HG03439 (cell line): ENCODE measurements at regions not wholly inside any gene's neighbourhood (a gene's known extent, or its start where the extent isn't known, plus 50 kb on each side); places are given as distances from the start of the nearest gene placed in this dataset.
"Not testable (repeated sequence)": the region's sequence is repeated elsewhere in the genome, so short reads cannot be mapped to it uniquely, and the experiment has no call there.

Experiments
- ATAC-seq: cut with Tn5 transposase; IDR thresholded peaks from one replicate; pipeline ENCODE4 v1.9.1; 2021; ENCODE audit warnings: mild to moderate bottlenecking, moderate library complexity; ENCODE audit not compliant: unreplicated experiment

DNA sequence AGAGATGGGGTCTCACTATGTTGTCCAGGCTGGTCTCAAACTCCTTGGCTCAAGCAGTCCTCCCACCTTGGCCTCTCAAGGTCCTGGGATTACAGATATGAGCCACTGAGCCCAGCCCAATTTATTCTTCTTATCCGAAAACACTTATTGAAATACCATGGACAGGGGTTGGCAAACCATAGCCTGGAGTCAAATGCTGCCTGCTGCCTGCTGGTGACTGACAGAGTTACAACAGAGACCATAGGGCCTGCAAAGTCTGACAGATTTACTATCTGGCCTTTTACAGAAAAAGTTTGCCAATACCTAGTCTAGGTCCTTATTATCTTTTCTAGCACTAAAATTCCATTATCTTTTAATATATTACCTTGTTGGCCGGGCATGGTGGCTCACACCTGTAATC is 87.1 kb upstream of the ZNF281 start:
- ATAC-seq = no peak

DNA sequence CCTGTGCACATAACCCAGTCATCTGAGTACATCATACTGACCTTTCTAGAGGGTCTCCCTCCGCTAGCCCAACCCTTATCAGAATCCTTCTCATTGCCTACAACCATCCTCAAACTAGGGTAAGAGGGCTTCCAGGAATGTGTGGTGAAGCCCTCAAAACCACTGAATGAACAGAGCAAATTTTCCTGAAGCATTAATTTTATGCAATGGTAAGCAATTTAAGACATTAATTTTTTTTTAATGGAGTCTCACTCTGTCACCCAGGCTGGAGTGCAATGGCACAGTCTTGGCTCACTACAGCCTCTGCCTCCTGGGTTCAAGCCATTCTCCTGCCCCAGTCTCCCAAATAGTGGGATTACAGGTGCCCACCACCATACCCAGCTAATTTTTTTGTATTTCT is 86.1 kb upstream of the ZNF281 start:
- no peak for ATAC-seq

DNA sequence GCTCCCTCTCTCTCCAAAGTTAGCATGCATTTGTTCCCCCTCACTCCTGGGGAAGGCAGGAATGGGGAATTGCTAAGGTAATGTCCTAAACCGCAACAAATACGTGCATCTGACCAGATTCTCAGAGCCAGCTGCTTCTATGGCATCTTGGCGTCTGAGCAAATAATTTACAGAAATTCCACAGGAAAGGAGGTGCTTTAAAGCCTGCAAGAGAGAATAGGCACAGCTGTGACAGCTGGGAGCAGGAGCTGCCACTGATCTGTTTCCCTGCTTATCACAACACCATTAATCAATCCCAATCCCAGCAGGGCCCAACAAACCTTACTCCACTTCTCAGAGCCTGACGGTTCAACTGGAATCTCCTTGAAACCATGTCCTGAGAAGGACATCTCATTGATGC is 83.5 kb upstream of the ZNF281 start:
- no peak for ATAC-seq

DNA sequence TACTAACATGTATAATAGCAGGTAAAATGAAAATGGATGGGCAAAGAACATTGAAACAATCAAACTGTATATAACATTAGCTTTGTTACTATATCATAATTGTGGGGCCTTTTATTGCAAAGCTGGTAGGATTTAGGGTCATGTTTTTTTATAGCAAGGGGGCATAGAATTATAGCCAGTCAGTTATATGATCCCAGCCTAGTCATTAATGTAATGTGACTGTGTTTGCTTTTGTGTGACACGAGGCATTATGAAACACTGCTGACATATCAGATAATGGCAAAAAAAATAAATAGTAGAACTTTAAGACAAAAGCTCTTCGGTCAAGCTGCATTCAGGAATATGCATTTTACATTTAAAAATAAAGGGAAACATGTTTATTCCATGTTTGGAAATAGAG is 81.3 kb upstream of the ZNF281 start:
- ATAC-seq = no peak

DNA sequence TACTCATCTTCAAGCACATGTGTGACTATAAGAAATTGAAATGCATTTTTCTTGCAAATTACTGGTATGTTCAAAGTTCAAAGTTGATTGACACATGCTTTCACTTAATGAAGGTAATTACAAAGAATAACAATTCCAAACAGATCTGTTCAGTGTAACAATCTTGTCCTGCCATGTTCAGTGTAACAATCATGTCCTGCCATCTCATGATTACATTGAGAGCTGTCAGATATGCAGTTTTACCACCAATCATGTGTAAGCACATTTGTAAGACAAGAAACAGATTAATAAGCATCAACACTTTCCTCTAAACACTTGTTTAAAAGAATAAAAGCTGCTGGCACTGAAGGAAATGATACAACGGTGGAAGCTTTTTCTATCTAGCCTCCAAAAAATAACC is 80.3 kb upstream of the ZNF281 start:
- no peak for ATAC-seq

DNA sequence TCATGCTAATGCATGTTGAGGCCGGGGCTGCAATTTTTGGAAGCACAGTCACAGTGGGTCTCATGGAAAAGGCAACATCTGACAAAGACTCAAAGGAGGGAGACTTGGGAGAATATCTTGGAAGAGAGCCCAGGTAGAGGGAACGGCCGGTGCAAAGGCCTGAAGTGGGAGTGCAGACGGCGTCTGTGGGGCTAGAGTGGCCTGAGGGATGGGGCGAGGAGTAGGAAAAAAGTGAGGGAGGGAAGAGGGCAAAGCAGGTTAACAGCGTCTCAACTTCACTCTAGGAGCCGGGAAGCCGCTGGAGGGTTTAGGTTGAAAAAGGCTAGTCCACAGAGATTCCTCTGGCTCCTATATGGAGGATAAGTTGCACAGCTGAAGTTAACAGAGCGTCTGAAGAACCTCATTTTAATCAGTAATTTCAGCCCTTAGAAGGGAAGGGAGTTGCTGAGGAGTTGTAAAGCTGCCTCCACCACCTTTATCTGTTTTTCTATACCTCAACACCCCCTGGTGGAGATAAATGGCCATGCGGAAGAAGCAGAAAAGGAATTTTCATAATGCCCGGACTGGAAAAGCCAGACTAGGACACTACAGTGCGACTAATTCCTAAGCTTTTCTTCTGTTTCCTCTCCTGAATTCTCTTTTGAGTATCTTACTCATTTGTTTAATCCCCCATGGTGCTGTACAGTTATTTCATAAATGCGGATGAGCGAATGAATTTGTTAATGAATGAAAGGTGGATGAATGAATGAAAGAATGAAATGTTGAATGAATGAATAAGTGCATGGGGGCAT is 78.7 kb upstream of the ZNF281 start:
- ATAC-seq = peak; percentile 47

DNA sequence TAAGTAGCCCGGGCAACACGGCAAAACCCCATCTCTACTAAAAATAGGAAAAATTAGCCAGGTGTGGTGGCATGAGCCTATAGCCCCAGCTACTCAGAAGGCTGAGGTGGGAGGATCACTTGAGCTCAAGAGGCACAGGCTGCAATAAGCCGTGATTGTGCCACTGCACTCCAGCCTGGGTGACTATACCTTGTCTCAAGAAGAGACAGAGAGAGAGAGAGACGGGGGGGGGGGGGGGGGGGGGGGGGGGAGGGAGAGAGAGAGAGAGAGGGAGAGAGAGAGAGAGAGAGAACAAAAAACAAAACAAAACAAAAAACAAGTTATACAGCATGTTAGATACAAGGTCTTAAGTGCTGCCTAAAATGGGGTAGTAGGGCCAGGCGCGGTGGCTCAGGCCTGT is 77.8 kb upstream of the ZNF281 start:
- ATAC-seq = no peak

DNA sequence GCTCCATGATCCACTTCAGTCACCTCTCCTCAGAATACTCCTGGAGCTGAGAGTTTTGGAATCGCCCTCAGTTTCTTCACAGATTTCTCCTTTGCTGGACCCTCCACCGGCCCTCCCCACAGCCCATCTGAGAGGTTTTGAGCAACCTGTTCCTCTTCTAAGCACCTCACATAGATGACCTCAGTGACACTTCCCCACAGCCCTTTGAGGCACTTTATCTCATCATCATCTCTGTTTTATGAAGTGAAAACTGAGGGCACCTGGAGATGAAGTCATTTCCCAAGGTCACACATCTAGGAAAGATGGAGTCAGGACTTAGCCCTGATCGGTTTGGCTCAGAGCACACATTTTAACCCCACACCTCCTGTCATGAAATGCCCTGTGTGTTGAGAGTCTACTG is 76.8 kb upstream of the ZNF281 start:
- ATAC-seq = no peak

DNA sequence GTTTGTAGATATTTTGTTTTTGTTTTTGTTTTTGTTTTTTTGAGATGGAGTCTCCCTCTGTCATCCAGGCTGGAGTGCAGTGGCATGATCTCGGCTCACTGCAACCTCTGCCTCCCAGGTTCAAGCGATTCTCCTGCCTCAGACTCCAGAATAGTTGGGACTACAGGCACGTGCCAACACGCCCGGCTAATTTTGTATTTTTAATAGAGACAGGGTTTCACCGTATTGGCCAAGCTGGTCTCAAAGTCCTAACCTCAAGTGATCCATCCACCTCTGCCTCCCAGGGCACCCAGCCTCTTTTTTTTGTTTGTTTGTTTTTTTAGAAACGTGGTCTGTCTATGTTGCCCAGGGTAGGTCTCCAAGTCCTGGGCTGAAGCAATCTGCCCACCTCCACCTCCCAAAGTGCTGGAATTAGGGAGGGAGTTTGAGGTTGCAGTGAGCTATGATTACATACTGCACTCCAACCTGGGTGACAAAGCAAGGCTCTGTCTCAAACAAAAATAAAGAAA is 74.7 kb upstream of the ZNF281 start:
- not testable (repeated sequence) for ATAC-seq

DNA sequence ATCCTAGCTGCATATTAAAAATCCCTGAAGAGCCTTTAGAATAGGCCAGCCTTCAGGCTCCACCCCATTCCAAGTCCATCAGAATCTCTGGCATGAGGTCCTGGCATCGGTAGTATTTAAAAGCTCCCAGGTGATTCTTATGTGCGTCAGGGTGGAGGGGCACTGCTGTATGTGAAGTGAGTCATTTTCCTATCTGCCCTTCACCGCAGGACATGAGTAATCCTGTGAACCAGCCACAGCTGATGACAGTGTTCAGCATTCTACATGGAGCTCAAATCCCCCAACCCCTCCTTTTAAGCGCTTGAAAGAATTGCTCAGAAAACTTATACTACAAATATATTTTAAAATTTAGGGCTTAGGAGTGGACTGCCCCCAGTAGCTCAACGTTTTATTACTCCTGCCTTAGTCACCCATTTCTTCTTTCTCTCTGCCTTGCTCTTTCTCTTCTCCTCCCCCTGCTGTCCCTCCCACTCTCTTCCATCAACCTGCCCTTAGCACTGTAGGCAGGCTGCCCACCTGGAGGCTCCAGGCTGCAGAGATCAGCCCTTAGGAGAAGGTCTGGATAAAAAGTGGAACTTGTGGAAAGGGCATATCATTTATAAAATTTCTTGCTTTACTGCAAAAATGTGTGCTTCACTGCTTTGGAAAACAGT is 73.8 kb upstream of the ZNF281 start:
- peak; percentile 98 for ATAC-seq

DNA sequence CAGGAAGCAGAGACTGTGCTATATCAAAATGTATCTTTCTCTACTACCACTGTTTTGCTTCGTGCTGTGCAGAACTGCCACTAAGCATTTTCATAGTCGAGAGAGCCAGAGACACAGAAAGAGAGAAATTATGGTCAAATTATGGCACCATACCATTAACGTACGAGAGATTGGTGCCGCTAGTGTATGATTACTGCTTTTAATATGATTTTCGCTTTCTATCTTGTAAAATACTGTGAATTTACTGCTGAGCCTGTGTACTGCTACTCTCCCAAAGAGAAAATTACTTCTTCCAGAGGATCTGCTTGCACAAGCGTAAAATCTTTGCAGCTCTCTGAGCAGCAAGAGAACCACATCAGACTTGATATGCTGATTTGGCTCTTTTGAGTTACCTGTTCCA is 71.1 kb upstream of the ZNF281 start:
- ATAC-seq = no peak

DNA sequence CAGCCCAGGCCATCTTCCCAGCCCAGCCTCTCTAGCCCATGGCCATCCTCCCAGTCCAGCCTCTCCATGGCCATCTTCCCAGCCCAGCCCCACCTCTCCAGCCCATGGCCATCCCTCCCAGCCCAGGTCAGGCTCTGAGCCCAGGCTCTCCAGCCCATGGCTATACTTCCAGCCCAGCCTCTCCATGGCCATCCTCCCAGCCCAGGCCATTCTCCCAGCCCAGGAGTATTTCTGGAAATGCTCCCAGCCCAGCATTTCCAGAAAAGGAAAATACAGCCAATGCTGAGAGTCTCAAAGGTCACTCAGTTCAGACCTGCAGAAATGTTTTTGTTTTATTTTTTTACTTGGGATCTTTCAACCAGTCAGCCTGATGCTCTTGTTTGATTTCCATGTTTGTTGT is 70.0 kb upstream of the ZNF281 start:
- no peak for ATAC-seq

DNA sequence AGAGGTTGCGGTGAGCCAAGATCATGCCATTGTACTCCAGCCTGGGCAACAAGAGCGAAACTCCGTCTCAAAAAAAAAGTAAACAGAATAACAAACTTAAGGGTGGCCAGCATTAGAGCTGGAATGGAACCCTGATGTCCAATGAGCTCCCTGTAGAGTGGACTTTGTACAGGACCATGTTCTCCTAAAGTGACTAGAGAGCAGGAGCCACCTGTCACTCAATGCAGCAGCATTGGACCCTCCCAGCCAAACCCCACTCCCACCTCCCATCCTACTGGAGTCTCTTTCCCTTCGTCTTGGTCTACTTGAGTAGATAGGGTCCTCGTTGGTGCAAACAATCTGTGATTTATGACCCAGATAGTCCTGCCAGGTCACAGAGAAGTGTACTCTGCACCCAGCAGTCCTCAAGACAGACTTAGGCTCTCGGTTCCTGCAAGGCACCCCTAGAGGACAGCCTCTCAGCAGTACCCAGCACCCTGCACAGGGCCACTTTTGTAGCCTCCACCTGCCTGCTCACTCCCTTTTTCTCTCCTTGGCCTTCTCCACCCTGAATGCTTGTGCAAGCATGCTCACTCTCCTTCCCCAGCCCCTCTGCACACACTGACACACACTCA is 69.2 kb upstream of the ZNF281 start:
- ATAC-seq = no peak

DNA sequence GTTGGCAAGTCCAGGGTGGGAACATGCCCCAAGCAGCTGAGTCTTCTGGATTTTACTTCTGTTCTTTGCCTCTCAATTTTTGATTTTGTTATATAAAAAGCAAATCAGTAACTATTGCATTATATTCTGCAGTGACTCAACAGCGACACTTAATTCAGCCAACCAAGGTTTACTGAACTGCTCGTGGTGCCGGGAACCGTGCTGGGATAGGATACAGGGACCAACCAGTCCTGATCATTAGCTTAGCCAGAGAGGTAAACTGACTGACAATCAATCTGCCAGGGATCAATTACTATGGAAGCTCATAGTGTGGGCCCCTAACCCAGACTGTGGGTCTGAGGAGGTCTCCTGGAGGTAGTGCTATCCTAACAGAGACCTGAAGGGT is 68.4 kb upstream of the ZNF281 start:
- ATAC-seq = no peak

DNA sequence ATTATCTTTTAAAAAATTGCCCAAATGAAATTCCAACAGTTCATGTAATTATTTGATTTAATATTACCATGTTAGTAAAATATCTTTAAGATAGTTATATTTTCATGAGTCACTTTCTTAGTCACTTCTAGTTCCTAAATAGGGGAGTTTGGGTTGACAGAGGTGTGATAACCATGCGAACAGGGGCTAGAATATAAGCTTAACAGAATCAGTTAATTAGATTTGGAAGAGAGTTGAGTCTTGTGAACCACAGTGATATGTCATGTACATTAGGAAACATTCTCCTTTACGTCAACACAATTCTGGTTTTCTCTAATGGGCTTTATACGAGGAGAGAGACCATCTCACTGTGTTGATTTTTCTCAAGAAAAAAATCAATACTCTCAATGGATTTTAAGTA is 64.8 kb upstream of the ZNF281 start:
- no peak for ATAC-seq

DNA sequence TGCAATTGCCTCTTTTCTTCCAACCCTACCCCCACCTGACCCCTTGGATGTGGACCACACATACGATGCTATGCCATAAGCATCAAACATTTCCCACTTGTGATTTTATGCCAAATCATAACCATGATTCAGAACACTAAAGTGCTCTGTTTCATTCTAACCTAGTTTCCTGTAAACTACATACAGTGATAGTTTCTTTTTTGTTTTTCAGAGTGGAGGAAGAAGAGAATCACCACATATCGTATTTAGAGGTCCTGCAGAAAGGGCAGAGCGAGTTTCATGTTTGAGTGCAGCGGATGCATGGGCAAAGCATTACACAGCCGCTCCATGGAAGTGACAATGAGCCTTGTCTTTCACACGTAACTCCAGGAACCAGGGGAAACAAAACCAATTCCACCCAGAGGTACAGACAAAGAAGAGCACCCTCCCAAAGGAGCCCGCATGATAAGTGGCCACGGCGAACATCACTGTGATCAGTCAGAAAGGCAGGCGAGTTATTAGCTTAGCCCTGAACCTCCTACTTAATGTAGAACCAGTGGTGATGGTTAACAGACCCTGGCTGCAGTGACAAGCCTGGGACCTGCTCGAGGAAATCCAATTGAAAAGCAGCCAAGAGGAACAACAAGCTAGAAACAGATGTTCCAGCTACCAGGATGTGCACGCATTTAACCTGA is 64.0 kb upstream of the ZNF281 start:
- ATAC-seq = peak; percentile 83

DNA sequence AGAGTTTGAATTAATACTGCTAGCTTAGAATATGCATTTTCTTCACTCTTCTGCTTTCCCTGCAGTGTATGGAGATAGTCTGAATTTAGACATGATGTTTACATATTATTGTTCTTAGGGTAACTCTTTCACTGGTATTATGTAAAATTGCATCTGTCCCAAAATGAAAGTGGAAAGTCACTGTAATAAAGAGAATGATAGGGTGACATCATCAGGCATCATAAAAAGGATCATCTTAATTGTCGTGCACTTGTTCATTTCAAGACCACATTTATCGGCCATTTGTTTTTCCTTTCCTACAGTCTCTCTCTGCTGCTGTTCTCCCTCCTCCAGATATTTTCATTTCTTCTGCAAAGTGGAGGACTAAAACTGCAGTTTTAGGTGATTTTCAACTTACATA is 61.9 kb upstream of the ZNF281 start:
- ATAC-seq = no peak

DNA sequence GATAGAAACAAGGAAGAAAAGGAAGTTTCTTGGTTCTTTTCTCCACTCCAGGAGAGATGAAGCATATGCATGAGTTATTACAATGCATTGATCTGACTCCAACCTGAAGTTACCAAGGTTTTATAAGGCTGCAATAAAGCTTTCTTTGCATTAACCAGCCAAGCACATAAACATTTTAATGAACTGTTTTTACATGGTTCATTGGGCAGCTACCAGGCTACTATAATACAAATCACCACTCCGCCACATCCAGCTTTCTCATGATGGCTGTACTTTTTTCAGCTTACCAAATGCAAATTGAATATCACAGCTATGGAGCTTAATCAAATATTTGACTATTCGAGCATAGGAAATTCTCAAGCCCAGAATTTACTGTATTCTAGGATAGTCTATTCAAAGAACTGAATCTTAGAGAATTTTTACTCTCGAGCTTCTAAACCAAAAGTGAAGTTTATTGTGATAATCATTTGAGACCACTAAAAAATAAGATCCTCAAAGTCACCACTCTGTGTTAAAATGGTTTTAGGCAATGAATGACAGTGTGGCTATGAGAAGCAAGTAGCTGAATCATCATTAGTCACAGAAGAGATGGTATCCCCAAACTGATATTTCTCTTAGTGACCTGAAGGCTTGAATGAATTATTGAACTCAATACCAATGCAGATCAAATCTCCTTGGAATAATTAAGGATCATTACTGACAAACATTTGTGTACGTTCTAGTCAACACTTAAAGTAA is 58.6 kb upstream of the ZNF281 start:
- no peak for ATAC-seq

DNA sequence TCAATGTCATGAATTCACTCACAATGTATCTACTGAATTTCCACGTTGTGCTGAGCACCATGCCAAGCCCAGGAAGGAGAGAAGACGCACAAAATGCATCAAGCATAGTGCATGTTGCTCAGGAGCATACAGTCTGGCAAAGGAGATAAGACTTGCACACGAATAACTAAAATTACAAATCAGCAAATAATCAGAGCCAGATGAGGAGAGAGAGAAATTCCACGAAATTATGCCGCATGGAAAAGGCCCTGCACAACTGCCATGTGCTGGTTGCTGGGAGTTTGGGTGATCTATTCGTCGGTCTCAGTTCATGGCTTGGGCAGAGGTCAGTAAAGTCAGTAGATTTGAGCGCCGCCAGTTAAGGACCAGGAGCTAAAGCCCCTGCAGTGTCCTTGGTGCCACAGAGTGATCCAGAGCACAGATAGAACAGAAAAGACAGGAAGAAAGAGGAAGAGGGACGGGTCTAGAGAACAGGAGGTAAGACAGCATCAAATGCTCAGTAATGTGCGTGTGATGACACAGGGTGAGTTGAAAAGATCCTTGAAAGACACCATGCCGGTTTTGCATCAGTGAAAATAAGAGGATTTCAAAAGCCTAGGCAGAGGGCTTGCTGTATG is 55.1 kb upstream of the ZNF281 start:
- no peak for ATAC-seq
